ENCODE measurements at regions not wholly inside any gene's neighbourhood (a gene's known extent, or its start where the extent isn't known, plus 50 kb on each side); places are given as distances from the start of the nearest gene placed in this dataset.

GRCh38 chr10:2974083-2974482, 93.3 kb upstream of the PFKP start:
- H3K4me1 Mint-ChIP-seq (ENCODE audit: low read depth): no peaks in the 10 kb centered on the region
- H3K27ac Mint-ChIP-seq: no peak overlapping the region

GRCh38 chr10:2972810-2973209, 94.5 kb upstream of the PFKP start:
- no peak overlapping the region for H3K27ac Mint-ChIP-seq
- H3K27me3 Mint-ChIP-seq (ENCODE audit: low read depth): peaks cover 6% of the 10 kb centered on the region
- H3K4me3 Mint-ChIP-seq: no peak overlapping the region
- no peaks in the 10 kb centered on the region for H3K36me3 Mint-ChIP-seq (ENCODE audit: low read depth)
- no peaks in the 10 kb centered on the region for H3K4me1 Mint-ChIP-seq (ENCODE audit: low read depth)
- no peaks in the 10 kb centered on the region for H3K9me3 Mint-ChIP-seq

More at GRCh38 chr10:2974083-2974482, 93.3 kb upstream of the PFKP start:
- Mint-ChIP-seq H3K9me3 (no peaks in the 10 kb centered on the region), H3K36me3 (ENCODE audit: low read depth) (no peaks in the 10 kb centered on the region), H3K4me3 (no peak overlapping the region), H3K27me3 (ENCODE audit: low read depth) (peaks cover 6% of the 10 kb centered on the region)

- Mint-ChIP-seq H3K4me3 (no peak overlapping the region), H3K27me3 (ENCODE audit: low read depth) (peaks cover 6% of the 10 kb centered on the region), H3K27ac (no peak overlapping the region), H3K9me3 (no peaks in the 10 kb centered on the region), H3K36me3 (ENCODE audit: low read depth) (no peaks in the 10 kb centered on the region), H3K4me1 (ENCODE audit: low read depth) (no peaks in the 10 kb centered on the region)
These were observed 95.1 kb upstream of the PFKP start for GRCh38 chr10:2972216-2972615.

GRCh38 chr10:2970190-2970823, 97.0 kb upstream of the PFKP start:
- peaks cover 6% of the 10 kb centered on the region for H3K27me3 Mint-ChIP-seq (ENCODE audit: low read depth)
- no peaks in the 10 kb centered on the region for H3K36me3 Mint-ChIP-seq (ENCODE audit: low read depth)
- H3K4me3 Mint-ChIP-seq: no peak overlapping the region
- H3K4me1 Mint-ChIP-seq (ENCODE audit: low read depth): no peaks in the 10 kb centered on the region
- no peak overlapping the region for H3K27ac Mint-ChIP-seq
- no peaks in the 10 kb centered on the region for H3K9me3 Mint-ChIP-seq

GRCh38 chr10:2968401-2969058, 98.8 kb upstream of the PFKP start:
- no peaks in the 10 kb centered on the region for H3K4me1 Mint-ChIP-seq (ENCODE audit: low read depth)
- H3K27ac Mint-ChIP-seq: no peak overlapping the region
- no peaks in the 10 kb centered on the region for H3K9me3 Mint-ChIP-seq
- no peak overlapping the region for H3K4me3 Mint-ChIP-seq
- H3K36me3 Mint-ChIP-seq (ENCODE audit: low read depth): no peaks in the 10 kb centered on the region
- no peaks in the 10 kb centered on the region for H3K27me3 Mint-ChIP-seq (ENCODE audit: low read depth)

GRCh38 chr10:2966134-2966533, 101.2 kb upstream of the PFKP start:
- H3K4me3 Mint-ChIP-seq: no peak overlapping the region
- no peaks in the 10 kb centered on the region for H3K4me1 Mint-ChIP-seq (ENCODE audit: low read depth)
- H3K27ac Mint-ChIP-seq: no peak overlapping the region
- H3K27me3 Mint-ChIP-seq (ENCODE audit: low read depth): no peaks in the 10 kb centered on the region
- no peaks in the 10 kb centered on the region for H3K36me3 Mint-ChIP-seq (ENCODE audit: low read depth)
- H3K9me3 Mint-ChIP-seq: no peaks in the 10 kb centered on the region

GRCh38 chr10:2964632-2965296, 102.6 kb upstream of the PFKP start:
- no peak overlapping the region for H3K27ac Mint-ChIP-seq
- no peaks in the 10 kb centered on the region for H3K27me3 Mint-ChIP-seq (ENCODE audit: low read depth)
- no peaks in the 10 kb centered on the region for H3K4me1 Mint-ChIP-seq (ENCODE audit: low read depth)
- H3K9me3 Mint-ChIP-seq: no peaks in the 10 kb centered on the region
- H3K4me3 Mint-ChIP-seq: no peak overlapping the region
- H3K36me3 Mint-ChIP-seq (ENCODE audit: low read depth): no peaks in the 10 kb centered on the region

- H3K36me3 Mint-ChIP-seq (ENCODE audit: low read depth): no peaks in the 10 kb centered on the region
- no peak overlapping the region for H3K27ac Mint-ChIP-seq
- H3K27me3 Mint-ChIP-seq (ENCODE audit: low read depth): no peaks in the 10 kb centered on the region
- H3K4me3 Mint-ChIP-seq: no peak overlapping the region
- no peaks in the 10 kb centered on the region for H3K9me3 Mint-ChIP-seq
- no peaks in the 10 kb centered on the region for H3K4me1 Mint-ChIP-seq (ENCODE audit: low read depth)
These were observed 103.3 kb upstream of the PFKP start for GRCh38 chr10:2963889-2964631.

GRCh38 chr10:2962194-2962593, 105.2 kb upstream of the PFKP start:
- no peaks in the 10 kb centered on the region for H3K4me1 Mint-ChIP-seq (ENCODE audit: low read depth)
- H3K27me3 Mint-ChIP-seq (ENCODE audit: low read depth): no peaks in the 10 kb centered on the region
- H3K9me3 Mint-ChIP-seq: peaks cover 2% of the 10 kb centered on the region
- no peak overlapping the region for H3K27ac Mint-ChIP-seq
- no peaks in the 10 kb centered on the region for H3K36me3 Mint-ChIP-seq (ENCODE audit: low read depth)
- no peak overlapping the region for H3K4me3 Mint-ChIP-seq

GRCh38 chr10:2958659-2959058, 108.7 kb upstream of the PFKP start:
- H3K36me3 Mint-ChIP-seq (ENCODE audit: low read depth): no peaks in the 10 kb centered on the region
- H3K4me1 Mint-ChIP-seq (ENCODE audit: low read depth): no peaks in the 10 kb centered on the region
- H3K27me3 Mint-ChIP-seq (ENCODE audit: low read depth): peaks cover 10% of the 10 kb centered on the region
- H3K9me3 Mint-ChIP-seq: peaks cover 6% of the 10 kb centered on the region
- H3K27ac Mint-ChIP-seq: no peak overlapping the region
- H3K4me3 Mint-ChIP-seq: no peak overlapping the region

- no peaks in the 10 kb centered on the region for H3K4me1 Mint-ChIP-seq (ENCODE audit: low read depth)
- no peaks in the 10 kb centered on the region for H3K36me3 Mint-ChIP-seq (ENCODE audit: low read depth)
- H3K9me3 Mint-ChIP-seq: peaks cover 9% of the 10 kb centered on the region
- peaks cover 14% of the 10 kb centered on the region for H3K27me3 Mint-ChIP-seq (ENCODE audit: low read depth)
- H3K4me3 Mint-ChIP-seq: no peak overlapping the region
- no peak overlapping the region for H3K27ac Mint-ChIP-seq
These were observed 109.6 kb upstream of the PFKP start for GRCh38 chr10:2957785-2958184.

- H3K4me1 Mint-ChIP-seq (ENCODE audit: low read depth): no peaks in the 10 kb centered on the region
- H3K9me3 Mint-ChIP-seq: peaks cover 9% of the 10 kb centered on the region
- no peak overlapping the region for H3K27ac Mint-ChIP-seq
- no peaks in the 10 kb centered on the region for H3K36me3 Mint-ChIP-seq (ENCODE audit: low read depth)
- no peak overlapping the region for H3K4me3 Mint-ChIP-seq
- peaks cover 14% of the 10 kb centered on the region for H3K27me3 Mint-ChIP-seq (ENCODE audit: low read depth)
These were observed 112.3 kb upstream of the PFKP start for GRCh38 chr10:2955064-2955463.

- Mint-ChIP-seq H3K4me3 (no peak overlapping the region), H3K36me3 (ENCODE audit: low read depth) (no peaks in the 10 kb centered on the region), H3K4me1 (ENCODE audit: low read depth) (peaks cover 11% of the 10 kb centered on the region), H3K27me3 (ENCODE audit: low read depth) (peaks cover 14% of the 10 kb centered on the region), H3K9me3 (peaks cover 9% of the 10 kb centered on the region), H3K27ac (no peak overlapping the region)
These were observed 113.9 kb upstream of the PFKP start for GRCh38 chr10:2953495-2953894.

GRCh38 chr10:2951235-2951835, 116.0 kb upstream of the PFKP start:
- Mint-ChIP-seq H3K27ac (no peak overlapping the region), H3K4me3 (no peak overlapping the region), H3K4me1 (ENCODE audit: low read depth) (peaks cover 17% of the 10 kb centered on the region), H3K9me3 (peaks cover 5% of the 10 kb centered on the region), H3K27me3 (ENCODE audit: low read depth) (peaks cover 11% of the 10 kb centered on the region), H3K36me3 (ENCODE audit: low read depth) (no peaks in the 10 kb centered on the region)

Data from T-helper 1 cell treated with Interleukin-12 subunit alpha and Interleukin-12 subunit beta and Interleukin-4 antibody, amounts not matched to agents 30 μg/mL and 1 μg/mL, for 36 hours (primary cell).